HG03575 (cell line): ENCODE measurements at regions not wholly inside any gene's neighbourhood (a gene's known extent, or its start where the extent isn't known, plus 50 kb on each side); places are given as distances from the start of the nearest gene placed in this dataset.

Experiments used
- ATAC-seq: cut with Tn5 transposase; IDR thresholded peaks from one replicate; pipeline ENCODE4 v1.9.1; 2021; ENCODE audit not compliant: unreplicated experiment, insufficient number of reproducible peaks, low FRiP score; ENCODE audit errors: extremely low read depth

GRCh38 chr1:218570456-218570855 is 225.3 kb downstream of the TGFB2 start:
- no peak for ATAC-seq

GRCh38 chr1:218571491-218571890 is 226.4 kb downstream of the TGFB2 start:
- ATAC-seq = no peak

GRCh38 chr1:218572050-218572449 is 226.9 kb downstream of the TGFB2 start:
- no peak for ATAC-seq

- no peak for ATAC-seq
These were observed 228.8 kb downstream of the TGFB2 start for GRCh38 chr1:218573925-218574324.

GRCh38 chr1:218575079-218575478 is 229.9 kb downstream of the TGFB2 start:
- no peak for ATAC-seq

DNA sequence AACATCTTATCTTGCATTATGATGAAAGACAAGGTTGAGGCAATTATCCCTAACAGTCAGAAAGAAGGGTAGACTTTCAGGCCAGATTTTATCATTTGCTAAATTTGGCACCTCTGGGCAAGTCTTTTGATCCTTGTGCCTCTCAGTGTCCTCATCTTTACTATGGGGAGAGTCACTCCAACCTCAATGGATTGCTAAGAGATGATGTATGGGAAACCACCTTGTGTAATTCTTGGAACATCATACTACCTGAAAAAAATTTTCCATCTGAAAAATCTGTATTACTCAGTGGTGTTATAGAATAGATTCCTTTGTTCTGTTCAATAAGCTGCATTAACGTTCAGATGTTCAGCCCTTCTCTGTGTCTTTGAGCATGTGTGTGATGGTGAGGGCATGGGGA is 230.7 kb downstream of the TGFB2 start:
- ATAC-seq = no peak

- ATAC-seq = no peak
These were observed 237.5 kb downstream of the TGFB2 start for GRCh38 chr1:218582646-218583045.

DNA sequence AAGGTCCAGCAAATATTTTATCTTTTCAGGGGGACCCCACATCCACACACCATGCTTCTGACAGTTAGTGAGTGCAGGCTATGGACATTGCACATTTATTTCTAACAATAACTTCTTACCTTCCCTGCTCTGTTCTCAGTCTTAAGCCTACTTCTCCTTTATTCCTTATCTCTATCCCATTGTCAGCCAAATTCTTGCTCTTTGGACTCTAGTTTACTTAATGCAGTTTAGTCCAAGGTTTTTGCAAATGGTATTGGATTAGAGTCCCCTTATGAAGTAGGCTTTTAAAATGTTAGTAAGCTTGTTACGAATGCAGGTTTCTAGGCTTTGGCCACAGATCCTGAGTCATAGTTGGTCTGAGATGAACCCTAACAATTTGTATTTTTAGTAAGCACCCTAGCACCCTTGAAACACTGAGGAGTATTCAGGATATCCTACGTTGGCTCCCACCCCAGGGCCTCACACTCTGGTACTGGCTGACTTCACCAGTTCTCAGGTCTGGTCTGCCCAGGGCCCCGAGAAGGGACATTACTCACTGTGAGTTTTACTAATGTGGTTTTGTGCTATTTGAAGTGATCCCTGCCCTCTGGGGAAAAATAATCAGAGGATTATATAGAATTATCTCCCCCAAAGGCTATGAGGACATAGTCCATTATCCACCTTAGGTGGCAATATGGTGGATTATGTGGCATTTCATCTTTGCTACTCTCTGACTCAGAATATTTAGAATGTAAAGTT is 239.5 kb downstream of the TGFB2 start:
- ATAC-seq = no peak

DNA sequence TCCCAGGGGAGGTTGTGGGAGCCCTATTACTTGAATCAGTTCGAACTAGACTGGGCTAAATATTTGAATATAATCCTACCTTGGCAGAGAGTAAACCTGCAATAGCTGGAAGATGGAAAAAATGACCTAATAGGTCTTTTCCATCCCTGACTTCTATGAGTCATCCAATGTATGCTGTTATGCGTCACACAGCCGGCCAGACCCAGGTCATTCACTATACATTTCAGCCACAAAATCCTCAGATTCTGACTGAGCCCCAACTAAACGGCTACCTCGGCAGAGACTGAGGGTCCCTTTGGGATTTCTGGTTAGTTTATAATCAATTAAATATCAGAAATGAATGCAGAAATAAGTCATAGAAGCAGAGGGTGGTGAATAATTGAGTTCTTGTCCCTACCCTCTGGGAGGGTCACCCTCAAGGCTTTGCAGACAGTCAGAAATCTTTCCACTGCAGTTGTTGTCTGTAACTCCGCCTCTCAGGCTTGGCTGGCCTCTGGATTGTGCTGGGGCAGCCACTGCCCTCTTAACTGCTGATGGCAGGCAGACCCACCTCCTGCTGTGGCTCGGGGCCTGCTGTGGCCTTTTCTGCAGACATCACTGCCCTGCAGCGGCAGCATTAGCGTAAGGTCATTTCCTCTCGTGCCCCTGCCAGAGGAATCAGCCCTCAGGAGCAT is 240.5 kb downstream of the TGFB2 start:
- ATAC-seq = no peak

DNA sequence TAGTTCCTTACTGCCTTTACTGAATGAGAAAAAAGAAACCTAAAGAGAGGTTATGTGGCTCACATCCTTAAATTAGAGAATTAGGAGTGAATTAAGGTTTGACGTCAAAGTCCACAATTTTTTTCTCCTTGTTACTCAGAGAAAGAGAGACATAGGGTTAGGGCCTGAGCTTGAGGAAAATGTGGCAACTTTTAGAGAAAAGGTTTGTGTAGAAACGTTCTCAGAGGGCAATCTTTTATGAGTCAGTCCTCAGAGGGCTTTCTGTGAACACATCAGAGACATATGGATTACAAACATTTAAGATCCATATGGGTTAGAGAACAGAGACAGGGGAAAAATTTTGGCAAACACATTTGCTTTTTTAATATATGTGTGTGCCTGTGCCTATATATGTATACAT is 242.8 kb downstream of the TGFB2 start:
- ATAC-seq = no peak

DNA sequence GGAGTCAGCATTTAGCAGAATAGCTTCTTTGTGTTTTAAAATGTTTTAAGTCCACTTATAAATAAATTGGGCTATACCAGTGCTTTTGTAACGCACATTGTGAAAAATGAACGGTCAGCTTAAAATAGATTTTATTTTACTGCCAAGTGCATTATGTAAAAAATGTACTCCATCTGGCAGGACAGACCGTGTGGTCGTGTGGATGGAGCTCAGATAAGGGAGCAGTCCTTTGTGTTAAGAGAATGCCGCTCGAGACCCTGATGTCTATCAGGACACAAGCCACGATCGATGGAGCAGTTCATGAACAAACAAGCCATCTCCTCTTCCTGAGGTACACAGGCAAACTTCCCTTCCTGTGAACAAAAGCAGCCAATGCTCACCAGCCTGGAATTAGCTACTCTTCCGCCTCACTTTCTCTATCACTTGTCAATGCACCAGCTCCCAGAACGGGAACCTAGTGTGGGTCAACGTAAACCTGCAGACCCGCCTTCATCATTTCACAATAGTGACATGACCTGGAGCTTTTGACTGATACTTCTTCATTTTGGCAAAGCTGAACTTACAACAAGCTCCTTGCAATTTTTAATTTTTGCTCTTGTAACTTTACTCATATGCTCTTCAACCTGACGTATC is 243.5 kb downstream of the TGFB2 start:
- ATAC-seq = no peak

GRCh38 chr1:218589487-218589886 is 244.4 kb downstream of the TGFB2 start:
- ATAC-seq = no peak

- ATAC-seq = no peak
These were observed 246.8 kb downstream of the TGFB2 start for GRCh38 chr1:218591966-218592365.

- ATAC-seq = no peak
These were observed 247.6 kb downstream of the TGFB2 start for GRCh38 chr1:218592688-218593087.

GRCh38 chr1:218600968-218601367 is 255.8 kb downstream of the TGFB2 start:
- ATAC-seq = no peak

DNA sequence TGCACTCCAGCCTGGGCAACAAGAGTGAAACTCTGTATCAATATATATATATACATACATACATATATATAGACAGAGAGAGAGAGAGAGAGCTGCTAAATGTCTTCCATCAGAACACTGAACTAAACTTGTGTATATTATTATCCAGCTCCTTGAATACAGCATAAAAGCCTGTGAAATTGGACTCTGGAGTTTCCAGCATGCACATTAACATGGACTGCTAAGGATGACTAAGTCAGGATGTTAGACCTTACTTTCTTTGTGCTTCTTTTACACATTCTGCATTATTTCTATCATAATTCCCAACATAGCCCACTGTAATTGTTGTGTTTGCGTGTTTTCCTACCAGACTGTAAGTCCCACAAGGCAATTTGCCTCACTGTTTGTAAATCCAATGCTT is 259.1 kb downstream of the TGFB2 start:
- no peak for ATAC-seq

DNA sequence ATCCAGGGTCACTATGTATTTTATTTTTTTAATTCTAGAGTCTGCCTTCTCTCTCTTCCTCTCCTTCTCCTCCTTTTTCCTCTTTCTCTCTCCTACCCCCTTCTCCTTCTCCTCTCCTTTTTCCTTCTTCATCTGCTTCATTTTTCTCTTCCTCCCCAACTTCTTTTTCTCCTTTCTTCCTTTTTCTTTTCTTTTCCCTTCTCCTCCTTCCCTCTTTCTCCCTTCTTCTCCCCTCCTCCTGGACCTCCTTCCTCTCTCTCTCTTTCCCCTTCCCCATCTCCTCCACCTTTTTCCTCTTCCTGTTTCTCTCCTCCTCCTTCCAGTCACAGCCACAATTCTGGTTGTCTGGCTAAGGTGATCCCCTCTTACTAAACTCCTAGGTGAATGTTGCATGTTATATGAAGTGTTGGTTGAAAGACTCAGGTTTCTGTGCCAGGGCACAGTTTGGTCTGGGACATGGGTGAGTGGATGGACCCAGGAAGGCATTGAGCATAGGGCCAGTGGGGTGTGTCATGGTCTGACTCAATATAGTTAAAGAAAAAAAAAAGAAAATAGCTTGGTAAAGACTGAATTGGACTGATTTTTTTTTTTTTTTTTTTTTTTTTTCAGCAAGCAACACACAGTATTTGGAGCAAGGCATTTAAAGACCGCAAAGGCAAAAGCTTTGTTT is 266.9 kb downstream of the TGFB2 start:
- no peak for ATAC-seq

DNA sequence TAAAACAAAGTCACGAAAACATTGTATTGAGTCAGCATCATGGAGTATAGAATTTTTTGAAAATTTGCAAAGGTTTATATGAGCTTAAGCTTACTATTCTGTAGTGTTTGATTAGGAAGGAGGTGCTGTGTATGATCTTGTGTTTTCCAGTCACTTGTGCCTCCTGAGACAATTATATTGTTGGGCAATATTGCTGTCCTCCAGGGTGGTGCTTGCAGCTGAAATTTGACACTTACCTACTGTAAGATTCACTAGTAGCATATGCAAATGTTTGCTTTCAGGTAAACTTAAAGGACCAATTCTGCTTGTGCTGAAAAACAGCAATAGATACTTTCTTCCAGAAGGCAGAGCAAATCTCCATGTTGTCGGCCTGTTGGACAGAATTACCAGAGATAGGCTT is 268.0 kb downstream of the TGFB2 start:
- ATAC-seq = no peak

DNA sequence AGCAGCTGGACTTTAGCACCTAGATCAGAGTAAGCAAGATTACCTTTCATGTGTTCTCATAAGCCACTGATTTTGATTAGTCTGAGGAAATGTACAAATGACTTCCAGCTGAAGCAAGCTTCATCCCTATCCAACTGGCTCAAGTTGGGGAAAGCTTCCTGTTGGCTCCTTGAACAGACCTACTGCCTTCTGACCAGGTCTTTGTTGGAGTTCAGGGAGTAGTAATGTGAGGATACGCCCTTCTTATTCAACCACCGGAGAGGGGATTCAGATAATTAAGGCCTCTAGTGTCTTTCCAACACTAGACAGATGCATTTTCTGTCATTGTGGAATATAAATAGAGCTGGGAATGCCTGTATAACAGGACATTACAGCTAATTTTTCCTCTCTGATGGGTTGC is 268.9 kb downstream of the TGFB2 start:
- no peak for ATAC-seq

DNA sequence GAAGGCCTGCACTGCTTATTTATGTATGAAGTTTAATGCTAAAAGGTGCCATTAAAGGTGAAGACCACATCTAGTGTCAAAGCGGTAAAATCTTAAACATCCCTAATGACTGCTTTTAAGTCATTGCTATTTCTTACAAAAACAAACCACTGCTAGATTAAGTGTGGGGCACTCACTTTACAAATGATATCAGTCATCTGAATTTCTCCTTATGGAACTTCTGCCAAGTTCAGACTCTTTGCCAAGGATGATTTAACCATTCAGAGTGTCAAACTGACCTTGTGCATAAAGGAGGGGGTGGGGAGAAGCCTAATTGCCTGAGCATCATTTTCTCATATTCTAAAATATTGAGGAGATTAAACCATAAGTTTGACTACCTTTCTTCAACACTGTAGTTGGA is 271.5 kb downstream of the TGFB2 start:
- ATAC-seq = no peak
